GM23338 (cell line): ENCODE measurements at regions not wholly inside any gene's neighbourhood (a gene's known extent, or its start where the extent isn't known, plus 50 kb on each side); places are given as distances from the start of the nearest gene placed in this dataset.

Source experiments
- ATAC-seq: fragments of 200-7000 bp; cut with Tn5 transposase; 3 replicates; pipeline ENCODE4 v1.9.1; 2020
- DNase-seq: peaks from one replicate; pipeline ENCODE4 v3.0.0-alpha.2; 2015; ENCODE audit warnings: low spot score
- H2AFZ ChIP-seq: fragments of 200-600 bp; sonication (generic); 2 replicates; pipeline ENCODE4 v1.8.0; 2016; ENCODE audit warnings: antibody characterized with exemption, mild to moderate bottlenecking, moderate library complexity
- H3F3A ChIP-seq: fragments of 200-600 bp; sonication (generic); replicated peaks from 2 replicates; pipeline ENCODE4 v1.8.0; 2017; ENCODE audit warnings: antibody characterized with exemption, mixed run types, low read depth
- H3K27ac ChIP-seq: fragments of 200-600 bp; sonication (generic); 2 replicates; pipeline ENCODE4 v1.6.1; 2016; ENCODE audit warnings: low read depth
- H3K27me3 ChIP-seq: fragments of 200-600 bp; sonication (generic); 2 replicates; pipeline ENCODE4 v1.8.0; 2016; ENCODE audit warnings: mild to moderate bottlenecking, mixed run types, moderate library complexity; ENCODE audit not compliant: insufficient read depth
- H3K36me3 ChIP-seq: fragments of 200-600 bp; sonication (generic); 2 replicates; pipeline ENCODE4 v1.8.0; 2016; ENCODE audit warnings: mild to moderate bottlenecking; ENCODE audit not compliant: insufficient read depth
- H3K4me1 ChIP-seq: fragments of 200-600 bp; sonication (generic); 2 replicates; pipeline ENCODE4 v1.8.0; 2016; ENCODE audit warnings: mild to moderate bottlenecking, moderate library complexity; ENCODE audit not compliant: insufficient read depth
- H3K4me2 ChIP-seq: fragments of 200-600 bp; sonication (generic); 2 replicates; pipeline ENCODE4 v1.7.1; 2017; ENCODE audit warnings: mixed run types
- H3K4me3 ChIP-seq: fragments of 200-600 bp; sonication (generic); 2 replicates; pipeline ENCODE4 v1.6.1; 2016; ENCODE audit warnings: mixed run types
- H3K79me2 ChIP-seq: fragments of 200-600 bp; sonication (generic); replicated peaks from 2 replicates; pipeline ENCODE4 v1.8.0; 2017; ENCODE audit warnings: mild to moderate bottlenecking; ENCODE audit not compliant: insufficient read depth
- H3K9me2 ChIP-seq: fragments of 200-600 bp; sonication (generic); 2 replicates; pipeline ENCODE4 v1.8.0; 2017; ENCODE audit not compliant: insufficient read depth
- H4K20me1 ChIP-seq: fragments of 200-600 bp; sonication (generic); replicated peaks from 2 replicates; pipeline ENCODE4 v1.8.0; 2017; ENCODE audit warnings: mild to moderate bottlenecking; ENCODE audit not compliant: insufficient read depth
- H3K27ac Mint-ChIP-seq: 2 replicates; pipeline ENCODE4 v1.8.0; 2020; ENCODE audit warnings: inconsistent platforms, mild to moderate bottlenecking, moderate library complexity, mixed read lengths
- H3K27me3 Mint-ChIP-seq: 3 replicates; pipeline ENCODE4 v1.8.0; 2022; ENCODE audit warnings: low read depth, mild to moderate bottlenecking, moderate library complexity, mixed read lengths, inconsistent platforms; ENCODE audit not compliant: insufficient read depth, poor library complexity
- H3K36me3 Mint-ChIP-seq: 3 replicates; pipeline ENCODE4 v1.8.0; 2021; ENCODE audit warnings: low read depth, mild to moderate bottlenecking, inconsistent platforms, moderate library complexity, mixed read lengths
- H3K4me1 Mint-ChIP-seq: 3 replicates; pipeline ENCODE4 v1.8.0; 2020; ENCODE audit warnings: mild to moderate bottlenecking, inconsistent platforms, mixed read lengths
- H3K4me3 Mint-ChIP-seq: 3 replicates; pipeline ENCODE4 v1.8.0; 2021; ENCODE audit warnings: moderate library complexity, mild to moderate bottlenecking, inconsistent platforms, mixed read lengths
- H3K9me3 Mint-ChIP-seq: 3 replicates; pipeline ENCODE4 v1.8.0; 2020; ENCODE audit warnings: moderate library complexity, mild to moderate bottlenecking, inconsistent platforms, mixed read lengths
- CTCF ChIP-seq, 2 experiments: fragments of 200-600 bp in 1 of 2; sonication (generic) in 1 of 2; conservative IDR thresholded peaks; 2 replicates each; pipeline versions ENCODE4 v1.5.1 to v1.6.1; 2016 to 2017; ENCODE audit warnings: antibody characterized with exemption in 2 of 2, low read depth in 2 of 2, mild to moderate bottlenecking in 2 of 2, moderate library complexity in 1 of 2
- POLR2AphosphoS5 ChIP-seq: IDR thresholded peaks from 2 replicates; pipeline ENCODE4 v1.6.1; 2016; ENCODE audit warnings: antibody characterized with exemption, low read depth
- STAT1 ChIP-seq: IDR thresholded peaks from one replicate; pipeline ENCODE4 v1.6.1; 2016; ENCODE audit warnings: antibody characterized with exemption; ENCODE audit not compliant: unreplicated experiment
- ZNF331 ChIP-seq: fragments of 250-450 bp; sonication (Bioruptor Pico); IDR thresholded peaks from 2 replicates; pipeline ENCODE4 v1.5.0; 2020; ENCODE audit warnings: low read depth, mild to moderate bottlenecking, moderate library complexity
- ZNF462 ChIP-seq: fragments of 250-450 bp; sonication (Bioruptor Pico); IDR thresholded peaks from 2 replicates; pipeline ENCODE4 v1.5.0; 2020; ENCODE audit warnings: mild to moderate bottlenecking, moderate library complexity

GRCh38 chr1:17883662-17884395 lies 128.7 kb downstream of the ACTL8 start:
- Mint-ChIP-seq H3K27ac (no peak overlapping the region), H3K4me1 (no peaks in the 10 kb centered on the region), H3K9me3 (no peaks in the 10 kb centered on the region), H3K27me3 (peaks cover 8% of the 10 kb centered on the region), H3K4me3 (no peak overlapping the region), H3K36me3 (no peaks in the 10 kb centered on the region)
- Histone ChIP-seq H3K27ac (no peak overlapping the region), H2AFZ (no peak overlapping the region), H3K79me2 (no peaks in the 10 kb centered on the region), H3F3A (no peaks in the 10 kb centered on the region), H3K4me3 (no peak overlapping the region), H3K9me2 (no peaks in the 10 kb centered on the region), H3K27me3 (no peaks in the 10 kb centered on the region), H3K4me2 (no peak overlapping the region), H4K20me1 (no peaks in the 10 kb centered on the region), H3K36me3 (no peaks in the 10 kb centered on the region), H3K4me1 (no peaks in the 10 kb centered on the region)
- ATAC-seq (no peak), DNase-seq (no peak)
- TF ChIP-seq ZNF331 (CRISPR knock-in tag) (no peak), CTCF (conservative IDR thresholded peaks at IDR 0.05; ENCODE audit: low read depth in 2 of 2) (no peak), ZNF462 (CRISPR knock-in tag) (no peak), POLR2AphosphoS5 (no peak), STAT1 (no peak)
